ENCODE measurements at regions not wholly inside any gene's neighbourhood (a gene's known extent, or its start where the extent isn't known, plus 50 kb on each side); places are given as distances from the start of the nearest gene placed in this dataset.

DNA sequence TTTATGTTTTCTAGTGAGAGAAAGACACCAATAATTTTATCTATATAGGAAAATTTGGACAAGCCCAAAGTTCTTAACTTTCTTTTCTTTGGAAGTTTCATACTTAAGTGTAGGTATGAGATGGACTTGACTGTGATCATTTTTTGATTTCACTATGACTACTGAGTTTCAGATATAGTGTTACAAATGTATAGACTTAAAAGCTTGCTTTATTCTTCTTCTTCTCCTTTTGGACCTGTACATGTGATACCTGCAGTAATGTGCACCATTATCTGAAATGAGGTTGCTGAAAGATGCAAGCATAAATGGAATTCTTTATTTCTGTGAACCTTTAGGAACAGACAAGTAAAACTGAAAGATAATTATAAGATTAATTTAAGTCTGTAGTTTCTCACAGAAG, 743.4 kb upstream of the AMELY start:
- TF ChIP-seq, protein P1, sequence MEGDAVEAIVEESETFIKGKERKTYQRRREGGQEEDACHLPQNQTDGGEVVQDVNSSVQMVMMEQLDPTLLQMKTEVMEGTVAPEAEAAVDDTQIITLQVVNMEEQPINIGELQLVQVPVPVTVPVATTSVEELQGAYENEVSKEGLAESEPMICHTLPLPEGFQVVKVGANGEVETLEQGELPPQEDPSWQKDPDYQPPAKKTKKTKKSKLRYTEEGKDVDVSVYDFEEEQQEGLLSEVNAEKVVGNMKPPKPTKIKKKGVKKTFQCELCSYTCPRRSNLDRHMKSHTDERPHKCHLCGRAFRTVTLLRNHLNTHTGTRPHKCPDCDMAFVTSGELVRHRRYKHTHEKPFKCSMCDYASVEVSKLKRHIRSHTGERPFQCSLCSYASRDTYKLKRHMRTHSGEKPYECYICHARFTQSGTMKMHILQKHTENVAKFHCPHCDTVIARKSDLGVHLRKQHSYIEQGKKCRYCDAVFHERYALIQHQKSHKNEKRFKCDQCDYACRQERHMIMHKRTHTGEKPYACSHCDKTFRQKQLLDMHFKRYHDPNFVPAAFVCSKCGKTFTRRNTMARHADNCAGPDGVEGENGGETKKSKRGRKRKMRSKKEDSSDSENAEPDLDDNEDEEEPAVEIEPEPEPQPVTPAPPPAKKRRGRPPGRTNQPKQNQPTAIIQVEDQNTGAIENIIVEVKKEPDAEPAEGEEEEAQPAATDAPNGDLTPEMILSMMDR (IDR thresholded peaks at IDR 0.05) = no peak
- TF ChIP-seq POLR2A (IDR thresholded peaks at IDR 0.05) = no peak

Data from breast epithelium (tissue), 3 donors.